Peyer's patch (tissue), 4 donors: ENCODE measurements at regions not wholly inside any gene's neighbourhood (a gene's known extent, or its start where the extent isn't known, plus 50 kb on each side); places are given as distances from the start of the nearest gene placed in this dataset.
"Not testable (repeated sequence)": the region's sequence is repeated elsewhere in the genome, so short reads cannot be mapped to it uniquely, and the experiment has no call there.

ENCODE experiments used
- DNase-seq, 3 donors: peaks; one replicate each; pipeline ENCODE4 v3.0.0-alpha.2; 2017 to 2019
- H3K27ac ChIP-seq, 4 donors: fragments of 200-600 bp; sonication (generic); one replicate each; pipeline ENCODE4 v1.5.1; 2016 to 2019
- H3K27me3 ChIP-seq, 2 donors: fragments of 200-600 bp; sonication (generic); one replicate each; pipeline ENCODE4 v1.5.1; 2019
- H3K36me3 ChIP-seq, 3 donors: fragments of 200-600 bp; sonication (generic); one replicate each; pipeline ENCODE4 v1.5.1; 2016 to 2019
- H3K4me1 ChIP-seq, 4 donors: fragments of 200-600 bp; sonication (generic); one replicate each; pipeline ENCODE4 v1.5.1; 2016 to 2019
- H3K4me3 ChIP-seq, 4 donors: fragments of 200-600 bp; sonication (generic); 1 replicate in 3 of 4; 2 replicates in 1 of 4; pipeline ENCODE4 v1.5.1; 2016 to 2019; ENCODE audit warnings: mild to moderate bottlenecking in 1 of 4
- H3K9me3 ChIP-seq, 4 donors: fragments of 200-600 bp; sonication (generic); one replicate each; pipeline ENCODE4 v1.5.1; 2016 to 2019; ENCODE audit warnings: mild to moderate bottlenecking in 1 of 4
- CTCF ChIP-seq, 6 experiments: fragments of 450-650 bp in 4 of 6; fragments of 200-600 bp in 2 of 6; sonication (generic) in 1 of 6; IDR thresholded peaks; one replicate each; pipeline ENCODE4 v1.5.1; 2017 to 2019; ENCODE audit warnings: antibody characterized with exemption in 6 of 6, mild to moderate bottlenecking in 3 of 6, moderate library complexity in 1 of 6
- POLR2A ChIP-seq, 2 donors: fragments of 450-650 bp; IDR thresholded peaks; one replicate each; pipeline ENCODE4 v1.5.1; 2017; ENCODE audit warnings: antibody characterized with exemption in 2 of 2, mild to moderate bottlenecking in 2 of 2, moderate library complexity in 2 of 2

GRCh38 chr11:89626366-89626765 is 83.7 kb upstream of the TRIM77 start:
- no peak for TF ChIP-seq POLR2A (IDR thresholded peaks at IDR 0.05)
- no peak for TF ChIP-seq CTCF (IDR thresholded peaks at IDR 0.05)
- H3K4me3 ChIP-seq, result no peak overlapping the region
- H3K36me3 ChIP-seq, result no peaks in the 10 kb centered on the region
- no peak for DNase-seq
- no peaks in the 10 kb centered on the region for H3K27me3 ChIP-seq
- H3K9me3 ChIP-seq, result no peaks in the 10 kb centered on the region
- H3K4me1 ChIP-seq, result no peaks in the 10 kb centered on the region
- H3K27ac ChIP-seq, result no peak overlapping the region

GRCh38 chr11:89626881-89627280 is 83.2 kb upstream of the TRIM77 start:
- not testable (repeated sequence) for H3K36me3 ChIP-seq, H3K27me3 ChIP-seq, H3K27ac ChIP-seq, H3K4me1 ChIP-seq, H3K9me3 ChIP-seq, DNase-seq, H3K4me3 ChIP-seq

- Histone ChIP-seq H3K27me3 (no peaks in the 10 kb centered on the region), H3K4me1 (no peaks in the 10 kb centered on the region), H3K4me3 (no peak overlapping the region), H3K9me3 (no peaks in the 10 kb centered on the region), H3K36me3 (no peaks in the 10 kb centered on the region), H3K27ac (no peak overlapping the region)
- DNase-seq, result no peak
- TF ChIP-seq POLR2A (IDR thresholded peaks at IDR 0.05) (no peak), CTCF (IDR thresholded peaks at IDR 0.05) (no peak)
These were observed 76.9 kb upstream of the TRIM77 start for GRCh38 chr11:89633135-89633705.

- H3K4me3 ChIP-seq, H3K4me1 ChIP-seq, DNase-seq, H3K36me3 ChIP-seq, H3K27me3 ChIP-seq, H3K9me3 ChIP-seq, H3K27ac ChIP-seq: not testable (repeated sequence)
These were observed 69.3 kb upstream of the TRIM77 start for GRCh38 chr11:89640777-89641176.

- H3K27ac ChIP-seq, H3K9me3 ChIP-seq, H3K36me3 ChIP-seq, H3K4me1 ChIP-seq, DNase-seq, H3K4me3 ChIP-seq, H3K27me3 ChIP-seq: not testable (repeated sequence)
These were observed 61.9 kb upstream of the TRIM77 start for GRCh38 chr11:89648232-89648631.

GRCh38 chr11:89648996-89649395 is 61.1 kb upstream of the TRIM77 start:
- DNase-seq, H3K4me1 ChIP-seq, H3K9me3 ChIP-seq, H3K27ac ChIP-seq, H3K4me3 ChIP-seq, H3K27me3 ChIP-seq, H3K36me3 ChIP-seq: not testable (repeated sequence)

- H3K4me3 ChIP-seq, H3K36me3 ChIP-seq, H3K4me1 ChIP-seq, DNase-seq, H3K27ac ChIP-seq, H3K9me3 ChIP-seq, H3K27me3 ChIP-seq: not testable (repeated sequence)
These were observed 55.4 kb upstream of the TRIM77 start for GRCh38 chr11:89654669-89655068.

- H3K36me3 ChIP-seq, H3K27ac ChIP-seq, DNase-seq, H3K4me3 ChIP-seq, H3K4me1 ChIP-seq, H3K27me3 ChIP-seq, H3K9me3 ChIP-seq: not testable (repeated sequence)
These were observed 51.3 kb upstream of the TRIM77 start for GRCh38 chr11:89658767-89659166.

- not testable (repeated sequence) for H3K27me3 ChIP-seq, H3K9me3 ChIP-seq, H3K27ac ChIP-seq, H3K36me3 ChIP-seq, DNase-seq, H3K4me1 ChIP-seq, H3K4me3 ChIP-seq
These were observed 50.7 kb upstream of the TRIM77 start for GRCh38 chr11:89659414-89659813.

- DNase-seq, result no peak
- TF ChIP-seq CTCF (IDR thresholded peaks at IDR 0.05) (no peak), POLR2A (IDR thresholded peaks at IDR 0.05) (no peak)
These were observed 49.9 kb upstream of the TRIM77 start for GRCh38 chr11:89660234-89660633.

More at GRCh38 chr11:89660234-89660633, 49.9 kb upstream of the TRIM77 start:
- no peaks in the 10 kb centered on the region for H3K4me1 ChIP-seq
- H3K9me3 ChIP-seq, result no peaks in the 10 kb centered on the region
- no peak overlapping the region for H3K4me3 ChIP-seq
- H3K27ac ChIP-seq, result no peak overlapping the region
- H3K36me3 ChIP-seq, result no peaks in the 10 kb centered on the region
- H3K27me3 ChIP-seq, result no peaks in the 10 kb centered on the region
